Caki2 (cell line): ENCODE measurements at regions not wholly inside any gene's neighbourhood (a gene's known extent, or its start where the extent isn't known, plus 50 kb on each side); places are given as distances from the start of the nearest gene placed in this dataset.

Experiments used
- DNase-seq: peaks from one replicate; pipeline ENCODE4 v3.0.0-alpha.2; 2015; ENCODE audit warnings: low read depth
- in situ Hi-C: cut with HindIII; loops from 2 replicates; pipeline ENCODE4 v1.10.0; 2016; ENCODE audit warnings: low sequenced_read_pairs, low pct_unique_long_range_greater_than_20kb, mixed read lengths

DNA sequence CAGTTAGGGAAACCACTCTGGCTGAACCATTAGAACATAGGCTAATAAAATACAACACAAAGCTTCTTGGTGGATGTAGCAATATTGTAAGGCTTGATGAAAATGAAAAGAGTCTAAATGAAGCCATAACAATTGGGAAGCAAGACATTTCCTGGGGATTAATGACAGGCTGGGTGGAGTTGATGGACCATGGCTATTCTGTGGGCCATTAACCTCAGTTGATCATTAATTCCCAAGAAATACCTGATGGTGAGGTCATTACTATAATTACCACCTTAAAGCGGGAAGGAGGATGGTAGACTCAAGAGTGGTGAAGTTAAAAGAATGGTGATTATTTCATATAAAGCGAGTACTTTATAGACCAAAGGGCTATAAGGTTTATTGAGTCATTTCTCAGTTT lies 455.8 kb upstream of the MAP3K7 start:
- in situ Hi-C loops: no loop called here
- DNase-seq: peak; percentile 65

- no peak for DNase-seq
- in situ Hi-C loops: no loop called here
These were observed 447.1 kb upstream of the MAP3K7 start for GRCh38 chr6:91033964-91034363.

DNA sequence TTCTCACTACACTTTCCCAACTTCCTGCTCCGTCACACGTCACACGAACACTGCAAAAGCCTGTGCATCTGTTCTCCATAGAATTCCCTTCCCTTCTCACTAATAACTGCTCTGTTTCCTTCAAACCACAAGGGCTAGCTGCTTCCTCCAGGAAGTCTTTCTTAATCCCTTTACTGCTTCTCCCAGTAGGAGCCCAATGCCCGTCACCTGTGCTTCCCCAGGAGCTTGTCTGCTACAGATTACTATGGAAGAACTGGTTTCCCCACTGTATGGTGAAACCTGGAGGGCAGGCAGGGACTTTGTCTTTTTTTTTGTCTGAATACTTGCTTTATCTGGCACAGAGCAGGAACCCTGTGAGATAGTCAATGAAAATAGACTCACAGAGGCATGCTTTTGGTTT lies 444.7 kb upstream of the MAP3K7 start:
- in situ Hi-C loops: no loop called here

GRCh38 chr6:91029211-91029610 lies 442.3 kb upstream of the MAP3K7 start:
- no peak for DNase-seq
- in situ Hi-C loops: no loop called here

More for the DNA sequence above, 444.7 kb upstream of the MAP3K7 start:
- no peak for DNase-seq

GRCh38 chr6:91023529-91023928 lies 436.7 kb upstream of the MAP3K7 start:
- in situ Hi-C loops: no loop called here
- DNase-seq: no peak

DNA sequence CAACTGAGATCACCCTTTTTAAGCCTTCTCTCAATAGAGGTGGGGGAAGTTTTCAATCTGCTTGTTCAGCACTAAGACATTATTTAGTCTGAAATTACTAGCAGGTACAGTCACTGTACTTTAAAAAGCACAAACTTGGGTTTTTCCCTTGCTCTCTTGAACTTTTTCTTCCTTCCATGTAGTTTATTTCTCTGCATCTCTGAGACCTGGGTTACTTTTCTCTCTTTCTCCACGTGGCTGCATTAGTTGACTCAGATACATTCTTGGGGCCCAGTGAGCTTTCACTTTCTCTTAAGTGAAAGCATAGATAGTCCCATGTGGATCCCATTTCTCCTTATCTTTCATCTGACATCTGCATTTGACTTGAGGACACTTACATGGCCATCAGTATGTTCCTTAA lies 433.9 kb upstream of the MAP3K7 start:
- in situ Hi-C loops: no loop called here
- DNase-seq: no peak

GRCh38 chr6:91018586-91018985 lies 431.7 kb upstream of the MAP3K7 start:
- in situ Hi-C loops: no loop called here
- DNase-seq: no peak

GRCh38 chr6:91013511-91013910 lies 426.6 kb upstream of the MAP3K7 start:
- in situ Hi-C loops: no loop called here
- no peak for DNase-seq

DNA sequence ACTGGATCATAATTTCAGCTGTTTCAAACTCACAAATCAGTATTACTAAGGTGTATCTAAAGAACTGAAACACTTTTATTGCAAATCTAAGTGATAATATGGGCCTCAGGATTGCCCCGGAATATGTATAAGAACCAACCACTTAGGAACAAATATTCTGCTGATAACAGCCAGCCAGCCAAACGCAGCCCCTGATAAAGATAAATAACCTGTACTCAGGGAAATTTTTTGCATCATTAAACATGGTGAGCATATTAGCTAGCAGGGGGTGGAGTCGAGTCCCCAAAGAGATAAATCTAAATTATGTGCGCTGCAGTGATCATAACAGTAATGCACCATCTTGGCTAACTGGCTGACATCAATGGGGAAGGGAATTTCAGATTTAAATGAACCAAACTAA lies 410.2 kb upstream of the MAP3K7 start:
- in situ Hi-C loops: no loop called here
- DNase-seq: no peak

DNA sequence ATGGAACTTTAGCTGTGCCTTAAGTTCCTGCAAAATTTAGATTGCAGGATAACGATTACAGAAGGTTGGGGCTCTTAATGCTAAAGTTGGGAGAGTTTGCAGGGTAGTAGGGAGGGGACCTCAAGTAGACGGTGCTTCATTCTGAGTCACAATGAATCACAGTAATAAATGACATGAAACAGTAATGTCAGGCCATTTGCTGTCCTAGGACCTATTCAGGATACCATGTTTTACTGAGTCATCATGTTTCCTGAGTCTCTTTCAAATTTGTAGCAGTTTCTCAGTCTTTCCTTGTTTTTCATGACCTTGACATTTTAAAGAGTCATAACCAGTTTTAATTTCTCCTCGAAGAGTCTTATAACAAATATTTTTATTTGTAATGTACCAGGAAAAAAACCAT lies 406.9 kb upstream of the MAP3K7 start:
- peak; percentile 4 for DNase-seq
- in situ Hi-C loops: no loop called here

DNA sequence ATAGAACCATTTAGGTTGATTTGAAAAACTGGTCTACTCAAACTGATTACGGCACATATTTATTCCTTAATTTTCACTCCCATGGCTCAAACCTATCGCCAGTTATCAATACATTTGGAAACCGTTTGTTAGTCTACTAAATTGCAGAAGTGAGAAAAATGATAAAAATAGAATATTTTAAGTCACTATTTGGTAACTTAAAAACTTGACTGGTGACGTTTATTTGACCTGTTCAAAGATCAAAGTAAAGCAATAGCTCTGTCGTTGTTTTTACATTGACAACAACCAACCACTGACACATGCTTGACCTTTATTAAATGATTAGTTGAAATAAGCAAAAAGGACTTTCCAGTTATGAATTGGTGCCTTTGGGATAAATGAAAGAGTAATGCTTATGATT lies 402.9 kb upstream of the MAP3K7 start:
- DNase-seq: no peak
- in situ Hi-C loops: no loop called here

- DNase-seq: no peak
- in situ Hi-C loops: no loop called here
These were observed 397.2 kb upstream of the MAP3K7 start for GRCh38 chr6:90984066-90984465.

DNA sequence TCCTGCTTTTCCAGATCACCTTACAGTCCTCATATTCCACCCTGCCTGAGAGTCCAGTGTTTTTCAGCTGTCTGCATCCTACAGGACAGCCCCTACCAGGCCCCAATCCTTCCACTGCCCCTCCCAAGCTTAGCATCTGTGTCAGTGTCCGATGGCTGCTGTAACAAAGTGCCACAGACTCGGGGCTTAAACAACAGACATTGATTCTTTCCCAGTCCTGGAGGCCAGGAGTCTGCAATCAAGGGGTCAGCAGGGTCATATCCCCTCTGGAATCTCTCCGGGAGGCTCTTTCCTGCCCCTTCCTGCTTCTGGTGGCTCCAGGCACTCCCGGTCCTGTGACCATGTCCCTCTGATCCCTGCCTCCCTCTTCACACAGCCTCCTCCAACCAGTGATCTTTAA lies 396.6 kb upstream of the MAP3K7 start:
- DNase-seq: no peak
- in situ Hi-C loops: no loop called here

DNA sequence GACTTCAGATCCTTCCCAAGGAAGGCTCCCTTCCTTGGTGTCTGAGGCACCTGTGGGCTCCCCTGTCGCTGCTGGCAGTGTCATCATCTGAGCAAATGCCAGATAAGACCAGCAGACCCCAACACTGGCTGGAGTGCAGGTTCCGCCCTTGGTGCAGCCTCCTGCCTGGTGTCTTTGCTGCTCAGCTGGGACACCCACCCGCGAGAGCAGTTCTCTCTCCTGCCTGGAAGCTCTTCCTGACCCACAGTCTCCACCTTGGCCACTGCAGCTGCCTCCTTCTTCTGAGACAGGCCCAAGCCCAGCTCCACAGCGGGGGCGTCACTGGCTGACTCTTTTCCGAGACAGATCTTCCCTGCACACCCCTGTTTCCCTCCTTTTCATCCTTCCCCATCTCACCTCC lies 395.7 kb upstream of the MAP3K7 start:
- DNase-seq: no peak
- in situ Hi-C loops: no loop called here

GRCh38 chr6:90982051-90982450 lies 395.2 kb upstream of the MAP3K7 start:
- in situ Hi-C loops: no loop called here
- DNase-seq: no peak

- DNase-seq: no peak
- in situ Hi-C loops: no loop called here
These were observed 391.2 kb upstream of the MAP3K7 start for GRCh38 chr6:90978046-90978445.

- DNase-seq: no peak
- in situ Hi-C loops: no loop called here
These were observed 390.6 kb upstream of the MAP3K7 start for GRCh38 chr6:90977513-90977912.

GRCh38 chr6:90976341-90976740 lies 389.5 kb upstream of the MAP3K7 start:
- DNase-seq: no peak
- in situ Hi-C loops: no loop called here

DNA sequence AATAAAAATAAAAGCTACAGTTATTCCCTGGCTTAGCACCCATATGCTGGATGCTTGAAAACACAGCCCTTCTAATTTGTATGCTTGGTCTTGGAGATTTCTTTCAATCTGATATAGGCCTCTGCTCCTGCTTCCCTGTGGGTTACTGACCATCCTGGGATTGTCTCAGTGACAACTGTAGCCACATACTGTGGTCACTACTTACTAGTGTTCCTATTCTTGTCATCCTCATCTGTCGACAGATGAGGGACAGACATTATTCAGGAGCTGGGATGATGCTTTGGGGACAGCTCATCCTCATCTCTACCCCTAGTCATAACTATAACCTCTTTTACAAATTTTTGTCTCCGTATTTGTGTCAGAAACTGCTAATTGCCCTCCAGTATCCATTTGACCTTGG lies 388.9 kb upstream of the MAP3K7 start:
- DNase-seq: no peak
- in situ Hi-C loops: no loop called here

- no peak for DNase-seq
- in situ Hi-C loops: no loop called here
These were observed 386.3 kb upstream of the MAP3K7 start for GRCh38 chr6:90973188-90973587.

DNA sequence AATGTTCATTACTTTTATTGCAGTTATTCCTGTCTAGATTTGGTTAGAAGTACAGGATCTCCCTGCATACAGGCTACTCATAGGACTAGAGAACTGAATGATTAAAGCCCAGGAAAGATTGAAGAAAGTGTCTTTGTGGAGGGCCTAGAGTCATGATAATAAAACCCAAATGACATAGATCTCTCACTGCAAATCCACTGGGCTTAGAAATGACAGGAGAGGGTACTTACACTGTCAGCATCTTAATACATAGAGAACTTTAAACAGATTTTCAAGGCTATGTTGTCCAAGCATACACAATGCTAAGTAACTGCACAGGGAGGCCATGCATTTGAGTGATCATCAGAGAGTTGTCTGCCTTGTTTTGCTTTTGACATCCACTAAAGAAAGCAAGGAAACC lies 383.8 kb upstream of the MAP3K7 start:
- no peak for DNase-seq
- in situ Hi-C loops: no loop called here
